ENCODE measurements at regions not wholly inside any gene's neighbourhood (a gene's known extent, or its start where the extent isn't known, plus 50 kb on each side); places are given as distances from the start of the nearest gene placed in this dataset.

GRCh38 chr3:157594413-157594812 is 91.2 kb upstream of the VEPH1 start:
- TF ChIP-seq CTCF (IDR thresholded peaks at IDR 0.05): no peak
- TF ChIP-seq POLR2A (IDR thresholded peaks at IDR 0.05): no peak
- TF ChIP-seq EP300 (IDR thresholded peaks at IDR 0.05): no peak

All from upper lobe of left lung (tissue), 4 donors.